GM19035 (cell line): ENCODE measurements at regions not wholly inside any gene's neighbourhood (a gene's known extent, or its start where the extent isn't known, plus 50 kb on each side); places are given as distances from the start of the nearest gene placed in this dataset.

ENCODE experiments used
- ATAC-seq: cut with Tn5 transposase; IDR thresholded peaks from one replicate; pipeline ENCODE4 v1.9.1; 2021; ENCODE audit not compliant: unreplicated experiment

DNA sequence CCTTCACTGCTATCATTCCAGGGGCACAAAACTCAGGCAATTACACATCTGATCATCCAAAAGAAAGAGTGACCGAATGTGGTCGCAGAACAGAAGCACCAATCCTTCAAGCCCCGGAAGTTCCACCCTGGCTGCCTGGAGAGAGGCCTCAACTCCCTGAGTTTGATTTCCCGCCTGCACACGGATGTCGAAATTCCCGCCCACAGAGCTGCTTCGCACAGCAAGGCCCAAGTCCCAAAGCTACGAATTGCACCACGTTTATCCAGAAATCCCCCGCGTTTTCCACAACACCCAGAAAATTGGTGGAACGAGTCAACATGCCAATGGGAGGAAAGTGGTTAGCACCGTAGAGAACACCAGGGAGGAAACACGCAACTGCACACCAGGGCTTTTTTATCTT, 445.4 kb downstream of the EIPR1 start:
- ATAC-seq = no peak

GRCh38 chr2:2931318-2932075, 446.1 kb downstream of the EIPR1 start:
- no peak for ATAC-seq

GRCh38 chr2:2930841-2931240, 446.8 kb downstream of the EIPR1 start:
- no peak for ATAC-seq

GRCh38 chr2:2926858-2927175, 450.8 kb downstream of the EIPR1 start:
- ATAC-seq = peak; percentile 47

GRCh38 chr2:2926009-2926857, 451.4 kb downstream of the EIPR1 start:
- ATAC-seq = peak; percentile 87

DNA sequence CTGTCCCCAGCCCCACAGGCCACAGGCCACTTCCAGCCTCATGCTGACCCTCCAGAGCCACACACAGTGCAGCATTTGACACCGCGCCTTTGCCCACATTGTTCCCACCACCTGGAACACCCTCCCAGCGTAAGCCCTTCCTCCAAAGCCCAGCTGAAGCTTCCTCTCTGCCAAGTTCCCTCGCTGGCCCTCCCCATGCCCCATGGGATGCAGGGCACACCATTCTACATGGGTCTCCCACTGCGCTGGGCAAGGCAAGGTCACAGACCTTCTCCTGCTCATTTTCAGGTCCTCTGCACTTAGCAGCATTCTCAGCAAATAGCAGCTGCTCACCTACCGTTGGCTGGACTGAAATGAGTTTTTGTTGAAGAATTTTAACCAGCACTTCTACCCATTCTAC, 455.5 kb downstream of the EIPR1 start:
- ATAC-seq = no peak

DNA sequence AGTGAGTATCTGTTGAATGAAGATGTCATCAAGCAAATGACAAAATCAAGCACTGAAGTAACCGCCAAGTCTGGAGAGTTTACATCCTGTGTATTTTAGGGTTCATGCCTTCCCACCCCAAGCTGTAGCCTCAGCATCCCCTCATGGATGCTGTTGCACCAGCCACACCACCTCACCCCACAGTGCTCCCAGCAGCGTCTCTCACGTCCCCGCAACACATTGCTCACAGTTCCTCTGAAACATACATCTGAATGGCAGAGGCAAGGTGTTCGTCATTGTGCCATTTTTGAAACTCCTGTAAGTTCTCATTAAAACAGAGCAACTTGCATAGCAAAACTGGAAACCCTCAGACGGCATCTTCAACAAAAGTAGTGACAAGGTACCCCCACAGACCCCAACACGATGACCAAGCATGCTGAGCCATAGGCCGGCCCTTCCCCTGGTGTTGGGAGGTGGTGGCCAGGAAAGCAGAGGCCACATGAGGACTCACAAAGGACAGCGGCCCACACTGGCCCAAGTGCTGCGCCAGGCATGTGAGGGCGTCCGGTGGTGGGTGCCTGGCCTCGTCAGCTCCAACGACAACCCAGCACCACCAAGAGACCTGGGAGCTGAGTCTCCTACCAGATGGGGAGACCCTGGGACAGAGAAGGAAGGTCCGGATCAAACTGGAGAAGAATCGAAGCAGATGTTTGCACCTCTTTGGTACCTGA, 456.5 kb downstream of the EIPR1 start:
- ATAC-seq = no peak

DNA sequence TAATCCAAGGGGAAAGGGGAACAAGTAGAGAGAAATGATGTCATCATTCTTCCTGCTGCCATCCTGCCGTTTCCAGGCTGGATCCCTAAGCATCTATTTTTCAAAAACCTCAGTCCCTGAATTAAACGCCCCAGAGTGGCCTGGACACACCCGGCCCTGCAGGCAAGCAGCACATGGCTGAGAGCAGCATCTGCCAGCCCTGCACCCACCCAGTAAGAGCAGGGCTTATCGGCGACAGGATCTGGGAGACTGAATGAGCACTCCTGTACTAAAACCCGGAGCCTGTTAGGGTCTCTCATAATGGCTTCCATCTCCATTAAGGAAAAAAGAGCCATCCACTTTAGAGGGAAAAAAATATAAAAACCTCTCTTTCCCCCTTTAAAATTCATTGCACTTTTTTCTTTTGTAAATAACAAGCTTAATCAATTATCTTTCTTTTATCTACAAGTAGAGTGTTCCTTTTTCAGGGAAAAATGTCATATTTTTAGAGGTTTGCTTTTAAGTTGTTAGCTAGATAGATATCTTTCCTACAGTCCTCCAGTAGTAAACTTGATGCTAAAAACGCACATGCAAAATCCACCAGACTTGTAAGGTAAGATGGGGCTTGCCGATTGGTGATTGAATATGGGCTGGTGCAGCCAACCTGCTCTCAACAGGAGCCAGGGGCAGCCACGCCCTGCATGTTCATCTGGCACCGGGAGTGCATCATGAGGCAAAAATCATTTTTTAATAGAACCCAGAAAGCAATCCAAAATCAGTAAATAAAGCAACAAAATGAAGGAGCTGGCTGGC, 457.8 kb downstream of the EIPR1 start:
- ATAC-seq = no peak

- no peak for ATAC-seq
Observed at GRCh38 chr2:2919026-2919425, 458.6 kb downstream of the EIPR1 start.

- ATAC-seq = no peak
Observed at GRCh38 chr2:2916621-2917020, 461.0 kb downstream of the EIPR1 start.

GRCh38 chr2:2914252-2914651, 463.4 kb downstream of the EIPR1 start:
- no peak for ATAC-seq

- ATAC-seq = no peak
Observed at GRCh38 chr2:2913601-2914120, 464.0 kb downstream of the EIPR1 start.

GRCh38 chr2:2912731-2913130, 464.9 kb downstream of the EIPR1 start:
- ATAC-seq = no peak

DNA sequence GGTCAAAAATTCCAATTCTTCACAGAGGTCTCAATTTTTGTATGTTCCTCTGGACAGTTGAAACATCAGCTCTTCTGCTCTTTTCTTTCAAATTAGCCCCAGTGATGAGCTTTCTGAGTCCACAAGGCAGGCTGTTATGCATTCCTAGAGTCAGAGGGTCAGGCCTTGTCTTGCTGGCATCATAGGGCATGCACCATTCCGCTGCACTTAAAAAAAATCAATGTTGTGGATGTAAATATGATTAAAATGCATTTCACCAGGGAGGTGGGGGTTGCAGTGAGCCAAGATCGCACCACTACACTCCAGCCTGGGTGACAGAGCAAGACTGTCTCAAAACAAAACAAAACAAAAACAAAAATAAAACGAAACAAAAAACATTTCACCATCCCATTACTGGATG, 465.3 kb downstream of the EIPR1 start:
- ATAC-seq = no peak

GRCh38 chr2:2910259-2910658, 467.4 kb downstream of the EIPR1 start:
- ATAC-seq = no peak

DNA sequence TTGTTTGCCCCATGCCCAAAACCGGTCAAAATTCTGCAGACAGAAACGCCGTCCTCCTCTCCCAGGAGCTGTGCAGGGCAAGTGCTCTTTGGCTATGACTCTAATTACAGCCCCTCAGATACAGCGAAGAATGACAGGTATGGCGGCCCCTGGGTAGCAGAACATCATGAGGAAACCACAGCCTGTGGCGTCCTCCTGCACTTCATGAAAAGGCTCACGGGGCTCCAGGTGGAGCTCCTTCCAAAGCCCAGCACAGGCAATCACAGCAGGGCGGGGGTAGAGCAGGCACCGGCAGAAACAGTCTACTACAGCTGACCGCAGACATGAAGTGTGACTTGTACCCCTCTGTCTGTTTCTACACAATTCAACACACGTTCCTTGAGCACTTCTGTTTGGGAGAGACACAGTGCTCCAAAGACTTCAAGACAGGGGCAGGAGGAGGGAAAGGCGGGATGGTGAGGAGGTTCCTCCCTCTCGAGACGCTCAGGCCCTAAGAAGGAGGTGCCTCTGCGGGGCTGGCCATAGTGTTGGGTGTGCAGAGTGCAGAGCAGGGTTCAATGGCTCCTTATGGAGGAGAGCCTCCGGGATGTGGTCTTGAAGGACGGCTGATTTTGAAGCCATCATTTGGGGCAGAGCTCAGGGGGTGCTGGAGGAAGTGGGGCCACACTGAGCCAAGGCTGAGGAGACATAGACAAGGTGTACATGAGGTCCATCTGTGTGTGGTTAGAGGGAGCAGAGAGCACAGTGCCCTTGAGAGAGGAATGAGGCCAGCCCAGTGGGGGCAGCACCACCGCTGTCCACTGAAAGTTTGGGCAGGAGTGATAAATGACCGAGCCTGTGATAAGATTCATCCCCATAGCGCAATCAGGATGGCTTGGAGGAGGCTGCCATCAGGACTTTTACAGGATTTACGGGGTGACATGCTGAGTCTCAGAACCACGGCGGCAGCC, 468.3 kb downstream of the EIPR1 start:
- no peak for ATAC-seq

- no peak for ATAC-seq
Observed at GRCh38 chr2:2906091-2906490, 471.5 kb downstream of the EIPR1 start.

GRCh38 chr2:2904721-2905350, 472.8 kb downstream of the EIPR1 start:
- ATAC-seq = no peak

DNA sequence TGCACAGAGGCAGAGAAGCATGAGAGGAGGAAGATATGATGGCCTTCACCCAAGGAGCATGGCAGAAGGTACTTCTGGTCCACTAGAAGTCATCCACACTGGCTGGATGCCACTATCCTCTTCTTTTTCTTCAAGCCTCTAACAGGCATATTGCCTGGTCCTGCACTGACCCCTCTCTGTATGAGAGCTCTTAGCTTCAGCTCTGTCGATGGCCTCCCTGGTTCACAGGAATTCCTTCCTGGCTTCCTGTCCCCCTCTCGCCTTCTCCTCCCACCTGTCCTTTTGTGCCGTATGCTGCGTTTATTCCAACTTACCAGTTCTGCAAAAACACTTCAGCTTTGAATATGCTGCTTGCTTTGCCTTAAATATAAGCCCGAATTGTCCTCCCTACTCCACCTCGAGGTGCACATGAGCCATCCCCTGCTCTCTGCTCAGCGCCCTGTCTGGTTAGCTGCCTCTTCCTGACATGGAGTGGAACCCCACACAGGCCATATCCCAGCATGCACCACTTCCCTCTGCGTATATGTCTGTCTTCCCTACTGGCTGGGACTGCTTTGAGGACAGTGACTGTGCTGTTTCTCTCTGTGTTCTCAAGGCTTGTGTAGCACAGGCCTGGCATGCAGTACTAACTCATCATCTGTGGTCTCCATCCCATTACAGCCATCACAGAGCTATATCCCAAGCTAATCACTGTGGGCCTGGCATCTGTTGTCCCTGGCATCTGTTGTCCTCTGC, 474.9 kb downstream of the EIPR1 start:
- ATAC-seq = no peak
